Glutamatergic neuron (in vitro differentiated cells): ENCODE measurements at regions not wholly inside any gene's neighbourhood (a gene's known extent, or its start where the extent isn't known, plus 50 kb on each side); places are given as distances from the start of the nearest gene placed in this dataset.

Experiments used
- DNase-seq: peaks from one replicate; pipeline ENCODE4 v3.0.0; 2022
- H3K27ac Mint-ChIP-seq: one replicate; pipeline ENCODE4 v1.8.0; 2020; ENCODE audit warnings: mild to moderate bottlenecking, mixed read lengths, inconsistent platforms; ENCODE audit not compliant: unreplicated experiment
- H3K27me3 Mint-ChIP-seq: one replicate; pipeline ENCODE4 v1.8.0; 2020; ENCODE audit warnings: mild to moderate bottlenecking, moderate library complexity, mixed read lengths, inconsistent platforms; ENCODE audit not compliant: unreplicated experiment
- H3K36me3 Mint-ChIP-seq: one replicate; pipeline ENCODE4 v1.8.0; 2020; ENCODE audit warnings: mild to moderate bottlenecking, mixed read lengths, inconsistent platforms; ENCODE audit not compliant: unreplicated experiment
- H3K4me1 Mint-ChIP-seq: one replicate; pipeline ENCODE4 v1.8.0; 2020; ENCODE audit warnings: mild to moderate bottlenecking, low read depth, mixed read lengths, inconsistent platforms; ENCODE audit not compliant: unreplicated experiment
- H3K4me3 Mint-ChIP-seq: one replicate; pipeline ENCODE4 v1.8.0; 2020; ENCODE audit warnings: mild to moderate bottlenecking, mixed read lengths, inconsistent platforms; ENCODE audit not compliant: unreplicated experiment
- H3K9me3 Mint-ChIP-seq: one replicate; pipeline ENCODE4 v1.8.0; 2020; ENCODE audit warnings: mild to moderate bottlenecking, moderate library complexity, mixed read lengths, inconsistent platforms; ENCODE audit not compliant: unreplicated experiment
- TF ChIP-seq, protein P1 (sequence below): fragments of 200-600 bp; sonication (generic); IDR thresholded peaks from one replicate; pipeline ENCODE4 v1.5.0; 2021; ENCODE audit not compliant: partially characterized antibody, unreplicated experiment

DNA sequence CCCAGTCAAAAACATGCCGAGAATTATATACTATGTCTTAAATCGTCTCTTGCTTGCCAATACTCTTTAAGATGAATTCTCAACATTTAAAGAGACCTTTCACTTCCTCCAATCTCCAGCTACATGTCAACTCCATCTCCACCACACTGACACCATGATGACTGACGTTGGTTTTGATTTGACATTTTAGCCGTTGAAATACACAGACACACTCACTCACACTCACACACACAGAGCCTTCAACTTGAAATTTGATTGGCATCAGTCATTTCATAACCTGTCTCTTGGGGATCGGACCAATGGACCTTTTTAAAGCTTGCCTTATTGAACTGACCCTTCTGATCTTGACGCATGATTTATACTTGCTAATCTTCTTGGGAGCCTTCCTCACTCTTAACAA lies 230.8 kb upstream of the PIK3C3 start:
- DNase-seq = no peak
- H3K27ac Mint-ChIP-seq = no peak overlapping the region
- no peaks in the 10 kb centered on the region for H3K4me1 Mint-ChIP-seq
- H3K36me3 Mint-ChIP-seq = no peaks in the 10 kb centered on the region
- TF ChIP-seq, protein P1, sequence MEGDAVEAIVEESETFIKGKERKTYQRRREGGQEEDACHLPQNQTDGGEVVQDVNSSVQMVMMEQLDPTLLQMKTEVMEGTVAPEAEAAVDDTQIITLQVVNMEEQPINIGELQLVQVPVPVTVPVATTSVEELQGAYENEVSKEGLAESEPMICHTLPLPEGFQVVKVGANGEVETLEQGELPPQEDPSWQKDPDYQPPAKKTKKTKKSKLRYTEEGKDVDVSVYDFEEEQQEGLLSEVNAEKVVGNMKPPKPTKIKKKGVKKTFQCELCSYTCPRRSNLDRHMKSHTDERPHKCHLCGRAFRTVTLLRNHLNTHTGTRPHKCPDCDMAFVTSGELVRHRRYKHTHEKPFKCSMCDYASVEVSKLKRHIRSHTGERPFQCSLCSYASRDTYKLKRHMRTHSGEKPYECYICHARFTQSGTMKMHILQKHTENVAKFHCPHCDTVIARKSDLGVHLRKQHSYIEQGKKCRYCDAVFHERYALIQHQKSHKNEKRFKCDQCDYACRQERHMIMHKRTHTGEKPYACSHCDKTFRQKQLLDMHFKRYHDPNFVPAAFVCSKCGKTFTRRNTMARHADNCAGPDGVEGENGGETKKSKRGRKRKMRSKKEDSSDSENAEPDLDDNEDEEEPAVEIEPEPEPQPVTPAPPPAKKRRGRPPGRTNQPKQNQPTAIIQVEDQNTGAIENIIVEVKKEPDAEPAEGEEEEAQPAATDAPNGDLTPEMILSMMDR = no peak
- H3K9me3 Mint-ChIP-seq = no peaks in the 10 kb centered on the region
- H3K27me3 Mint-ChIP-seq = peaks cover 2% of the 10 kb centered on the region
- no peak overlapping the region for H3K4me3 Mint-ChIP-seq

DNA sequence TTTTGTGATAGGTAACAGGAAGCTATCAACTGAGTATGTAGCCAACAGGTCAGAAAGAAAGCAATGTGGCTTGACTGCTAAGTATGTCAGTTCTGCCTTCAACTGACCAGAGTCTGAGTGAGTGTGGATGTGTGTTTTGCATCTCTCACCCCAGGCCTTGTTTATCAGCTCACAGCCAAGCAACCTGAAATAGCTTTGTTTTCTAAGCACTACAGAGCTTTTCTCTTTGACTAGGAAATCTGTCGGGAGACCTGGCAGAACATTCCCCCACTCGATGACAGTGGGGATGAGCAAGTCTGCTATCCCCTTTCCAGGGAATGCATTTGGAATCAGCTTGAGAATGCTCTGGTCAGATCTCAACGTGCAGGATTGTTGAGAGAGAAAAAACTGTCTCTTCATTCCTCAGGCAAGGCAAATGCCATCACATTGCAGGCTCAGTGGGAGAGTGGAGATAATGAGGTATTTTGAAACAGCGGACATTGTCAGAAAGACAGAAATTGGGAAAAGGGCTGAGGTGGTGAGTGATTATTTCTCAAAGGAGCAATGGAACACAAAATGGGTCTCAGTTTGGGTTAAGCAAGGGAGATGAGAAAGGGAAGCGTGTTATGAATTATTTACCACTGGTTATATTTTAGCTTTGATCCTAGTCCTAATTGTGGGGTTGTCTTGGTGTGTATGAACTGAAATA lies 233.8 kb upstream of the PIK3C3 start:
- Mint-ChIP-seq H3K27me3 (no peaks in the 10 kb centered on the region), H3K4me3 (no peak overlapping the region), H3K27ac (no peak overlapping the region), H3K36me3 (no peaks in the 10 kb centered on the region), H3K4me1 (no peaks in the 10 kb centered on the region), H3K9me3 (no peaks in the 10 kb centered on the region)
- DNase-seq = no peak
- TF ChIP-seq, protein P1 = no peak

DNA sequence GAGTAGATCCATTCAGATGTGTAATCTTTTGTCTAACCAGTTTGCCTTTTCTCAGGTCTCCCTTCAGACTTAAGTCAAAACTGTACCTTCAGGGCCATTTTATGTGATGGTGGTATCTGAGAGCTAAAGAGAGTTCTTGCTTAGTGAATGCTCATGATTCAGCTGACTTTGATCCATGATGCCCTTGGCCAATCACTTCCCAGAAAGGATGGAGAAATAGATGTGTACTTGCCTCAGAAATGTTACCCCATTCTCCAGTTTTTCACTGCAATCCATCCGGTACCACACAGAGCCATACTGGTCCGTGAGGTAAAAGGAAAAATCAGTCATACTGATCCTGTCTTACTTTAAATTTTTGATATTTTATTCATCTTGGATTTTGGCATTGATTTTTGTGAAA lies 234.8 kb upstream of the PIK3C3 start:
- Mint-ChIP-seq H3K27ac (no peak overlapping the region), H3K4me3 (no peak overlapping the region), H3K4me1 (no peaks in the 10 kb centered on the region), H3K36me3 (no peaks in the 10 kb centered on the region), H3K9me3 (no peaks in the 10 kb centered on the region), H3K27me3 (no peaks in the 10 kb centered on the region)
- TF ChIP-seq, protein P1 = no peak
- no peak for DNase-seq

DNA sequence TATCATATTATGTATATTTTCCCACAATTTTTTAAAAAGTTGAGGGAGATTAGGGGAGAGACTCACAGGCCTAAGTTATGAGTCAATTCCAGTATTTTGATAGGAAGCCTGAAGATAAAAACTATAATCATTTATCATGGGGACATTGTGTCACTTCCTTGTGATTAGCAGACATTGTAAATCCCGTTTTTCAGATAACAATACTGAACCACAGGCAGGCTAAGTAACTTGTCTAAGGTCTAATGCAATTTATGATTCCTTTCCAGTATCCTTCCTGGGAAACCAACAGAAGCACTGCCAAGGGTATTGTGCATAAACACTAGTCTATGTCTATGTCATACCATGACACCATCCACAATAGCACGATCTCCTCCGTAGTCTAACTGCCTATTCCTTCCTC lies 235.2 kb upstream of the PIK3C3 start:
- H3K9me3 Mint-ChIP-seq = no peaks in the 10 kb centered on the region
- no peak overlapping the region for H3K27ac Mint-ChIP-seq
- H3K4me3 Mint-ChIP-seq = no peak overlapping the region
- TF ChIP-seq, protein P1 = no peak
- no peak for DNase-seq
- H3K27me3 Mint-ChIP-seq = no peaks in the 10 kb centered on the region
- no peaks in the 10 kb centered on the region for H3K4me1 Mint-ChIP-seq
- H3K36me3 Mint-ChIP-seq = no peaks in the 10 kb centered on the region

DNA sequence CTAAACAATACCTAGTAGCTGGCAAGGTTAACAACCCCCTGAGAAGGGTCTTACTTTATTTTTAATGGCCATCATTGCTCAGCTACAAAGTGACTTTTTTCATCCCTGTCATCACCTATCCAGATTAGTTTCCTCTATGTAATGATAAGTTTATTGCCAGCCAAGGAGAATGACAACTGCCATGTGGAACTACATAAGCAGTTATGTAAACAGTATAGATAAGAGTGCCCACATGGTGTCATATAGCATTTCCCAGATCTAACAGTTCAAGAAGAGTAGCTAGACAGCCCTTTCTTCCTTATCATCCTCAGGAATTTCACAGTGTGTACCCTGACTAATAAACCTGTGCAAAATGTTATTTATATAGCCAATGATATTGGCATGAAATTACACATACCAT lies 240.2 kb upstream of the PIK3C3 start:
- Mint-ChIP-seq H3K4me3 (no peak overlapping the region), H3K36me3 (no peaks in the 10 kb centered on the region), H3K27ac (no peak overlapping the region), H3K4me1 (peaks cover 2% of the 10 kb centered on the region), H3K27me3 (no peaks in the 10 kb centered on the region), H3K9me3 (no peaks in the 10 kb centered on the region)
- DNase-seq = no peak
- TF ChIP-seq, protein P1 = no peak
